ENCODE measurements at regions not wholly inside any gene's neighbourhood (a gene's known extent, or its start where the extent isn't known, plus 50 kb on each side); places are given as distances from the start of the nearest gene placed in this dataset.
"Not testable (repeated sequence)": the region's sequence is repeated elsewhere in the genome, so short reads cannot be mapped to it uniquely, and the experiment has no call there.

DNA sequence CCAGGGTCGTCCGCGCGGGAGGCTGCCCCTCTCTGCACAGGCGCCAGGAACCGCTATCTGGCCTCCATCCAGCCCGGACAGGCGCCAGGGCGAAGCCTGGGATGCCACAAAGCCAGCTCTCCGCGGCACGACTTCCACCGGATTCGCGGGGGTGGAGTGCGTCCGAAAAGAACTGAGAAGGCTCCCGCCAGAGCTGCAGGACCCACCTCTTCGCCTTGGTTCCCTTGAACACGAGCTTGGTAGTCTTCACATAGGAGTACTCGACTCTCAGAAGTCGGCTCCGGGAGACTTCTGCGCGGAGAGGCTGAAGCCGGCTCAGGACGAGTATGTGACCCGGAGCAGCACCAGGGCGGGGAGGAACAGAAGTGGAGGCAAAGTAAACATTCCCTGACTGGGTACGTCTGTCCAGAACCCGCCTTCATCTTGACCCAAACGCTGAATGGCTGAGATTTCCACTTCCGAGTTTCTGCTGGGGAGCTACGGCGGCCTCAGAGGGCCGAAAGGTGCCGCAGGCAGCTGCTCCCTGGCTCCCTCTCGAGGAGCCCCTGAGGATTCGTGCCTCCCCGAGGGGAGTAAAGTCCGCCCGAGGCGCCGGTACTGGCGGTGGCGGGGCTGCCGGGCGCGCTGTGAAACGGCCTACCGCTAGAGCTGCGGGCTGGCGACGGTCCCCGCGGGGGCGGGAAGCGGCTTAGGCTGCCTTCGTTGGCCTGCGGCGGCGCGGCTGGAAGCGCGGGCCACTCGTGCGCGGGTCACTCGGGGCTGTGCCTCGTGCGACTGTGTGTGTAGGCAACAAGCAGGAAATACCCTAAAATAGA lies 2654.9 kb upstream of the DEFB115 start (continued):
- TF ChIP-seq, protein P1, sequence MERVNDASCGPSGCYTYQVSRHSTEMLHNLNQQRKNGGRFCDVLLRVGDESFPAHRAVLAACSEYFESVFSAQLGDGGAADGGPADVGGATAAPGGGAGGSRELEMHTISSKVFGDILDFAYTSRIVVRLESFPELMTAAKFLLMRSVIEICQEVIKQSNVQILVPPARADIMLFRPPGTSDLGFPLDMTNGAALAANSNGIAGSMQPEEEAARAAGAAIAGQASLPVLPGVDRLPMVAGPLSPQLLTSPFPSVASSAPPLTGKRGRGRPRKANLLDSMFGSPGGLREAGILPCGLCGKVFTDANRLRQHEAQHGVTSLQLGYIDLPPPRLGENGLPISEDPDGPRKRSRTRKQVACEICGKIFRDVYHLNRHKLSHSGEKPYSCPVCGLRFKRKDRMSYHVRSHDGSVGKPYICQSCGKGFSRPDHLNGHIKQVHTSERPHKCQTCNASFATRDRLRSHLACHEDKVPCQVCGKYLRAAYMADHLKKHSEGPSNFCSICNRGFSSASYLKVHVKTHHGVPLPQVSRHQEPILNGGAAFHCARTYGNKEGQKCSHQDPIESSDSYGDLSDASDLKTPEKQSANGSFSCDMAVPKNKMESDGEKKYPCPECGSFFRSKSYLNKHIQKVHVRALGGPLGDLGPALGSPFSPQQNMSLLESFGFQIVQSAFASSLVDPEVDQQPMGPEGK (CRISPR knock-in tag; IDR thresholded peaks at IDR 0.05), result peak; percentile 52; the same call in 1 of the 2 replicates
- peak; percentile 26; the same call in 1 of the 2 replicates for TF ChIP-seq ZNF773 (CRISPR knock-in tag; IDR thresholded peaks at IDR 0.05; ENCODE audit: borderline replicate concordance)
- TF ChIP-seq STAT6 (CRISPR knock-in tag; IDR thresholded peaks at IDR 0.05; ENCODE audit: borderline replicate concordance), result peak; percentile 91
- not testable (repeated sequence) for TF ChIP-seq SP1 (IDR thresholded peaks at IDR 0.05)
- peak; percentile 65 for TF ChIP-seq SP1 (CRISPR knock-in tag; IDR thresholded peaks at IDR 0.05)
- peak; percentile 61 for TF ChIP-seq NRL (CRISPR knock-in tag; IDR thresholded peaks at IDR 0.05; ENCODE audit: borderline replicate concordance)
- peak; percentile 80; the same call in 1 of the 2 replicates for TF ChIP-seq ZNF784 (CRISPR knock-in tag; IDR thresholded peaks at IDR 0.05; ENCODE audit: borderline replicate concordance)
- TF ChIP-seq E2F2 (CRISPR knock-in tag; IDR thresholded peaks at IDR 0.05; ENCODE audit: borderline replicate concordance), result peak; percentile 25; the same call in 1 of the 2 replicates
- 0 out of 2 replicates have a peak, but pooled peaks have one; percentile 44 for TF ChIP-seq PPARG (CRISPR knock-in tag; conservative IDR thresholded peaks at IDR 0.05)
- peak; percentile 89 for TF ChIP-seq ASH2L (IDR thresholded peaks at IDR 0.05; ENCODE audit: insufficient read length, low read depth, low read length)
- peak; percentile 19; the same call in 1 of the 2 replicates for TF ChIP-seq GTF2F1 (IDR thresholded peaks at IDR 0.05; ENCODE audit: low read length)
- peak; percentile 86 for TF ChIP-seq ZNF317 (CRISPR knock-in tag; IDR thresholded peaks at IDR 0.05)
- peak; percentile 28; the same call in 1 of the 2 replicates for TF ChIP-seq CREB1 (IDR thresholded peaks at IDR 0.05)
- peak; percentile 77 for TF ChIP-seq CREB1 (CRISPR knock-in tag; IDR thresholded peaks at IDR 0.05)
- TF ChIP-seq GABPB1 (CRISPR knock-in tag; IDR thresholded peaks at IDR 0.05), result peak; percentile 97
- TF ChIP-seq HNF4G (IDR thresholded peaks at IDR 0.05; ENCODE audit: borderline replicate concordance, low read depth, low read length), result peak; percentile 95
- TF ChIP-seq HNF4G (CRISPR knock-in tag; IDR thresholded peaks at IDR 0.05; ENCODE audit: borderline replicate concordance, low read depth), result peak; percentile 98
- TF ChIP-seq CEBPG (CRISPR knock-in tag; IDR thresholded peaks at IDR 0.05), result 0 out of 2 replicates have a peak, but pooled peaks have one; percentile 25
- TF ChIP-seq SALL1 (CRISPR knock-in tag; IDR thresholded peaks at IDR 0.05), result peak; percentile 92
- TF ChIP-seq ZNF678 (CRISPR knock-in tag; IDR thresholded peaks at IDR 0.05), result 0 out of 2 replicates have a peak, but pooled peaks have one; percentile 16
- TF ChIP-seq, protein P2, sequence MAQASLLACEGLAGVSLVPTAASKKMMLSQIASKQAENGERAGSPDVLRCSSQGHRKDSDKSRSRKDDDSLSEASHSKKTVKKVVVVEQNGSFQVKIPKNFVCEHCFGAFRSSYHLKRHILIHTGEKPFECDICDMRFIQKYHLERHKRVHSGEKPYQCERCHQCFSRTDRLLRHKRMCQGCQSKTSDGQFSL (CRISPR knock-in tag; IDR thresholded peaks at IDR 0.05), result 0 out of 2 replicates have a peak, but pooled peaks have one; percentile 17
- peak; percentile 74; the same call in 1 of the 2 replicates for TF ChIP-seq ZZZ3 (CRISPR knock-in tag; IDR thresholded peaks at IDR 0.05; ENCODE audit: borderline replicate concordance)
- peak; percentile 86 for TF ChIP-seq TBL1XR1 (IDR thresholded peaks at IDR 0.05; ENCODE audit: borderline replicate concordance, low read length, partially characterized antibody)

Data from HepG2 (cell line).